ENCODE measurements at regions not wholly inside any gene's neighbourhood (a gene's known extent, or its start where the extent isn't known, plus 50 kb on each side); places are given as distances from the start of the nearest gene placed in this dataset.

- DNase-seq = no peak
- H3K27me3 ChIP-seq (replicated peaks; ENCODE audit: insufficient read depth, low read length) = no peaks in the 10 kb centered on the region
- no peaks in the 10 kb centered on the region for H3K9me2 ChIP-seq (replicated peaks; ENCODE audit: insufficient read depth, low read length)
- H3K9ac ChIP-seq (ENCODE audit: low read length) = no peak overlapping the region
- H3K4me1 ChIP-seq (ENCODE audit: low read length) = no peaks in the 10 kb centered on the region
- H3K27ac ChIP-seq (ENCODE audit: low read length) = no peak overlapping the region
- no peaks in the 10 kb centered on the region for H3K79me2 ChIP-seq (ENCODE audit: low read length)
- H3K4me2 ChIP-seq (ENCODE audit: low read depth, low read length) = no peak overlapping the region
- no peaks in the 10 kb centered on the region for H4K20me1 ChIP-seq (ENCODE audit: insufficient read depth, low read length)
- no peak for TF ChIP-seq EZH2 (optimal IDR thresholded peaks at IDR 0.05; ENCODE audit: low read depth, low read length)
- TF ChIP-seq EZH2phosphoT487 (IDR thresholded peaks at IDR 0.05; ENCODE audit: low read length) = no peak
- no peak for TF ChIP-seq CTCF (IDR thresholded peaks at IDR 0.05; ENCODE audit: low read length)
- no peak overlapping the region for H2AFZ ChIP-seq (ENCODE audit: low read length)
- no peaks in the 10 kb centered on the region for H3K9me3 ChIP-seq (replicated peaks; ENCODE audit: insufficient read depth, low read length)
- H3K4me3 ChIP-seq (ENCODE audit: low read length) = no peak overlapping the region
- H3F3A ChIP-seq (ENCODE audit: insufficient read depth, low read length) = no peaks in the 10 kb centered on the region
- H3K36me3 ChIP-seq (replicated peaks; ENCODE audit: insufficient read depth, low read length) = no peaks in the 10 kb centered on the region
Observed at GRCh38 chr3:177800561-177800960, 603.3 kb upstream of the TBL1XR1 start.

- Histone ChIP-seq H3K4me3 (ENCODE audit: low read length) (no peak overlapping the region), H3K9me3 (replicated peaks; ENCODE audit: insufficient read depth, low read length) (no peaks in the 10 kb centered on the region), H3K4me2 (ENCODE audit: low read depth, low read length) (no peak overlapping the region), H4K20me1 (ENCODE audit: insufficient read depth, low read length) (no peaks in the 10 kb centered on the region), H3K27me3 (replicated peaks; ENCODE audit: insufficient read depth, low read length) (no peaks in the 10 kb centered on the region), H3K27ac (ENCODE audit: low read length) (no peak overlapping the region), H3F3A (ENCODE audit: insufficient read depth, low read length) (no peaks in the 10 kb centered on the region), H3K36me3 (replicated peaks; ENCODE audit: insufficient read depth, low read length) (no peaks in the 10 kb centered on the region), H3K79me2 (ENCODE audit: low read length) (no peaks in the 10 kb centered on the region), H2AFZ (ENCODE audit: low read length) (no peak overlapping the region), H3K9me2 (replicated peaks; ENCODE audit: insufficient read depth, low read length) (no peaks in the 10 kb centered on the region), H3K4me1 (ENCODE audit: low read length) (no peaks in the 10 kb centered on the region), H3K9ac (ENCODE audit: low read length) (no peak overlapping the region)
- no peak for TF ChIP-seq EZH2 (optimal IDR thresholded peaks at IDR 0.05; ENCODE audit: low read depth, low read length)
- DNase-seq = no peak
Observed at GRCh38 chr3:177802151-177802900, 605.0 kb upstream of the TBL1XR1 start.

GRCh38 chr3:177803500-177803899, 606.2 kb upstream of the TBL1XR1 start:
- no peak for DNase-seq
- Histone ChIP-seq H3K4me3 (ENCODE audit: low read length) (no peak overlapping the region), H3K4me2 (ENCODE audit: low read depth, low read length) (no peak overlapping the region)

More at GRCh38 chr3:177803500-177803899, 606.2 kb upstream of the TBL1XR1 start:
- Histone ChIP-seq H3K27me3 (replicated peaks; ENCODE audit: insufficient read depth, low read length) (no peaks in the 10 kb centered on the region), H3K27ac (ENCODE audit: low read length) (no peak overlapping the region), H3K79me2 (ENCODE audit: low read length) (no peaks in the 10 kb centered on the region), H3K9ac (ENCODE audit: low read length) (no peak overlapping the region), H3K36me3 (replicated peaks; ENCODE audit: insufficient read depth, low read length) (no peaks in the 10 kb centered on the region), H3K9me2 (replicated peaks; ENCODE audit: insufficient read depth, low read length) (no peaks in the 10 kb centered on the region), H3F3A (ENCODE audit: insufficient read depth, low read length) (no peaks in the 10 kb centered on the region), H4K20me1 (ENCODE audit: insufficient read depth, low read length) (no peaks in the 10 kb centered on the region), H3K9me3 (replicated peaks; ENCODE audit: insufficient read depth, low read length) (no peaks in the 10 kb centered on the region), H3K4me1 (ENCODE audit: low read length) (no peaks in the 10 kb centered on the region), H2AFZ (ENCODE audit: low read length) (no peak overlapping the region)
- TF ChIP-seq CTCF (IDR thresholded peaks at IDR 0.05; ENCODE audit: low read length) = no peak
- TF ChIP-seq EZH2 (optimal IDR thresholded peaks at IDR 0.05; ENCODE audit: low read depth, low read length) = no peak
- no peak for TF ChIP-seq EZH2phosphoT487 (IDR thresholded peaks at IDR 0.05; ENCODE audit: low read length)

All from MM.1S (cell line).